A673 (cell line): ENCODE measurements at regions not wholly inside any gene's neighbourhood (a gene's known extent, or its start where the extent isn't known, plus 50 kb on each side); places are given as distances from the start of the nearest gene placed in this dataset.

ENCODE experiments used
- BruUV-seq: library from RNA; stranded (reverse); fragments of 400-500 nt; replicated peaks from 2 replicates; lab custom pipeline; 2021; lab: Mats Ljungman, UMichigan
- CTCF ChIA-PET: fragments of 300-600 bp; sonication (Branson Sonifier 250); formaldehyde crosslinking; loops from one replicate; lab custom pipeline; 2022; ENCODE audit warnings: antibody characterized with exemption; lab: Charles Lee
- POLR2A ChIA-PET: fragments of 300-600 bp; sonication (Branson Sonifier 250); formaldehyde crosslinking; loops from one replicate; lab custom pipeline; 2022; ENCODE audit warnings: antibody characterized with exemption; ENCODE audit not compliant: low non-redundant PET; lab: Charles Lee
- DNase-seq: peaks from one replicate; pipeline ENCODE4 v3.0.0-alpha.2; 2015; ENCODE audit warnings: low spot score
- H3K27ac ChIP-seq: fragments of 200-600 bp; sonication (generic); 2 replicates; pipeline ENCODE4 v1.5.1; 2016; ENCODE audit warnings: mixed run types, low read depth, mild to moderate bottlenecking, mixed read lengths, antibody characterized with exemption, low read length; ENCODE audit not compliant: poor library complexity, severe bottlenecking
- H3K27me3 ChIP-seq: fragments of 200-600 bp; sonication (generic); replicated peaks from 2 replicates; pipeline ENCODE4 v1.6.1; 2017; ENCODE audit warnings: mixed run types, low read depth, mild to moderate bottlenecking, mixed read lengths, antibody characterized with exemption, low read length; ENCODE audit not compliant: insufficient read depth, poor library complexity
- H3K36me3 ChIP-seq: fragments of 200-600 bp; sonication (generic); 2 replicates; pipeline ENCODE4 v1.6.1; 2016; ENCODE audit warnings: mixed run types, mild to moderate bottlenecking, mixed read lengths, antibody characterized with exemption, low read length; ENCODE audit not compliant: insufficient read depth, poor library complexity, severe bottlenecking
- H3K4me1 ChIP-seq: fragments of 200-600 bp; sonication (generic); 2 replicates; pipeline ENCODE4 v1.6.1; 2017; ENCODE audit warnings: mixed run types, mild to moderate bottlenecking, mixed read lengths, antibody characterized with exemption, low read length; ENCODE audit not compliant: insufficient read depth, poor library complexity, severe bottlenecking
- H3K4me3 ChIP-seq: fragments of 200-600 bp; sonication (generic); 2 replicates; pipeline ENCODE4 v1.5.1; 2016; ENCODE audit warnings: low read depth, mixed run types, mild to moderate bottlenecking, mixed read lengths, low read length; ENCODE audit not compliant: poor library complexity, severe bottlenecking
- H3K9me3 ChIP-seq: fragments of 200-600 bp; sonication (generic); 2 replicates; pipeline ENCODE4 v1.6.1; 2016; ENCODE audit warnings: mixed run types, low read depth, mild to moderate bottlenecking, mixed read lengths, antibody characterized with exemption, low read length; ENCODE audit not compliant: poor library complexity, severe bottlenecking
- CTCF ChIP-seq: fragments of 300-800, 200-600 bp; sonication (generic); conservative IDR thresholded peaks from 2 replicates; pipeline ENCODE4 v1.5.1; 2017; ENCODE audit warnings: low read depth, mild to moderate bottlenecking, antibody characterized with exemption, low read length, moderate library complexity, mixed read lengths
- EZH2 ChIP-seq: fragments of 200-600 bp; sonication (generic); IDR thresholded peaks from 2 replicates; pipeline ENCODE4 v1.6.1; 2017; ENCODE audit warnings: borderline replicate concordance, low read depth, mild to moderate bottlenecking, mixed read lengths, antibody characterized with exemption, low read length; ENCODE audit not compliant: poor library complexity, severe bottlenecking
- intact Hi-C: fragments of 100-400 bp; cut with micrococcal nuclease; formaldehyde crosslinking; loops from one replicate; pipeline ENCODE4 v1.10.0; 2022; ENCODE audit not compliant: unreplicated experiment

- ChIA-PET POLR2A (no interaction called here), CTCF (no interaction called here)
- H3K36me3 ChIP-seq: no peaks in the 10 kb centered on the region
- H3K27ac ChIP-seq: no peak overlapping the region
- intact Hi-C loops: no loop called here
- no TSS peak for BruUV-seq
- no peaks in the 10 kb centered on the region for H3K9me3 ChIP-seq
- no peaks in the 10 kb centered on the region for H3K27me3 ChIP-seq
- no peak for TF ChIP-seq EZH2
- TF ChIP-seq CTCF: no peak
- no peak for DNase-seq
- no peak overlapping the region for H3K4me3 ChIP-seq
- no peaks in the 10 kb centered on the region for H3K4me1 ChIP-seq
These were observed 450.3 kb upstream of the BTBD3 start for GRCh38 chr20:11467436-11467835.

GRCh38 chr20:11468880-11469279 lies 448.8 kb upstream of the BTBD3 start:
- H3K4me3 ChIP-seq: no peak overlapping the region
- H3K36me3 ChIP-seq: no peaks in the 10 kb centered on the region
- ChIA-PET POLR2A (no interaction called here), CTCF (no interaction called here)
- intact Hi-C loops: no loop called here
- no peaks in the 10 kb centered on the region for H3K4me1 ChIP-seq
- TF ChIP-seq EZH2 (no peak), CTCF (no peak)
- BruUV-seq: no TSS peak
- H3K9me3 ChIP-seq: no peaks in the 10 kb centered on the region
- H3K27me3 ChIP-seq: no peaks in the 10 kb centered on the region
- no peak overlapping the region for H3K27ac ChIP-seq
- DNase-seq: no peak

GRCh38 chr20:11469795-11470435 lies 447.8 kb upstream of the BTBD3 start:
- CTCF ChIA-PET: no interaction called here
- no peaks in the 10 kb centered on the region for H3K9me3 ChIP-seq
- H3K27ac ChIP-seq: no peak overlapping the region
- H3K27me3 ChIP-seq: no peaks in the 10 kb centered on the region
- H3K36me3 ChIP-seq: no peaks in the 10 kb centered on the region
- DNase-seq: no peak
- no peak for TF ChIP-seq CTCF
- TF ChIP-seq EZH2: no peak
- intact Hi-C loops: no loop called here
- no TSS peak for BruUV-seq
- H3K4me1 ChIP-seq: no peaks in the 10 kb centered on the region
- no peak overlapping the region for H3K4me3 ChIP-seq
- POLR2A ChIA-PET: no interaction called here
